GM19372 (cell line): ENCODE measurements at regions not wholly inside any gene's neighbourhood (a gene's known extent, or its start where the extent isn't known, plus 50 kb on each side); places are given as distances from the start of the nearest gene placed in this dataset.
"Not testable (repeated sequence)": the region's sequence is repeated elsewhere in the genome, so short reads cannot be mapped to it uniquely, and the experiment has no call there.

ENCODE experiments used
- ATAC-seq: cut with Tn5 transposase; IDR thresholded peaks from one replicate; pipeline ENCODE4 v1.9.1; 2021; ENCODE audit warnings: mild to moderate bottlenecking, low read depth, moderate library complexity; ENCODE audit not compliant: unreplicated experiment

GRCh38 chr2:8239531-8240088, 442.2 kb upstream of the ID2 start:
- ATAC-seq = no peak

GRCh38 chr2:8241317-8241716, 440.5 kb upstream of the ID2 start:
- ATAC-seq = no peak

GRCh38 chr2:8242739-8243138, 439.1 kb upstream of the ID2 start:
- ATAC-seq = no peak

GRCh38 chr2:8243748-8244400, 438.0 kb upstream of the ID2 start:
- no peak for ATAC-seq

DNA sequence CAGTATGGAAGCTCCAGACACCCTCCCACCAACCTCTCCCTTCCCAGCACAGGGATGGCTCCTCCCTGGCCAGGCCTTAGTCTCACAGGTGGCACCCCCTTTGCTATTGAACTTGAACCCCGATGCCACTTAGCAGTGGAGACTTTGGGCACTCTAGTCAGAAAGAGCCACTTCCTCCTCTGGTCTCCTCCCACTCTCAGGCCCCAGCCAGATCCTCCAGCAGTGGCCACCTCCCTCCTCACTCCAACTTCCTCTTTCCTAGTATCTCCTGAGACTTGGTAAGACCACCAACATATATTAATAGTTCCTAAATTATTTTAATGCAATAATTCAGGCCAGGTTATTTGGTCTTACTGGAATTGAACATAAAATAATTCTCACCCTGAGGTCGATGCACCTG, 437.2 kb upstream of the ID2 start:
- no peak for ATAC-seq

GRCh38 chr2:8246137-8246536, 435.7 kb upstream of the ID2 start:
- ATAC-seq = no peak

DNA sequence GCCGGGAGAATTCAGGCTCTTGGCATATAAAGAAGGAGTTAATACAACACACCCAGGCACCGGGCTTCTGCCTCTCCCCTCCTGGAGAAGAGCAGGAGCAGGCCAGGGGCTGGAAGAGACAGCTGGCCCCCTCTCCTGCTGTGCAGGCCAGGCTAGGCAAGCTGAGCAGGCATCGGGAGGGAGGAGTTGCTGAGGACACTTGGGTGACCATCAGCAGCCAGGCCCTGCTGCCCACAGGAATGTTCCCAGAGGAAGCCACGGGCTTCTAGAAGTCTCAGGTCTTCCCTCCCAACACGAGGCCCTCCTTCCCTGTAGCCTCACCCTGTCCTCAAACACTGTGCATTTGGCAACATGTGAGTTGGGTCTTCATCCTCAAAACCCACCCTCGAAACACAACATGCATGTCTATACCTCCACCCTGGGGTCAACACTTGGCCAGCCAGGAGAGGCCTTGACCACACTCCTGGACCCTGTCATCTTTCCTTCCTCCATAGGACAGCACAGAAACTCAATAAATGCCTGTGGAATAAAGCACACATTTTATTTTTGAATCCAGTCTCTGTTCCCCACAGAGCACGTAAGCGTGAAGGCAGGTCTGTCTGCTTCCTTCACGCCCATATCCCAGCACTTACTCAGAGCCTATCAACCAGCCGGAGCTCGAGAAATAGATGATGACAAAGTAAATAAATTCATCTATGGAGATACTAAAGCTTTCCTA, 433.8 kb upstream of the ID2 start:
- no peak for ATAC-seq

GRCh38 chr2:8248623-8248957, 433.3 kb upstream of the ID2 start:
- ATAC-seq = no peak

DNA sequence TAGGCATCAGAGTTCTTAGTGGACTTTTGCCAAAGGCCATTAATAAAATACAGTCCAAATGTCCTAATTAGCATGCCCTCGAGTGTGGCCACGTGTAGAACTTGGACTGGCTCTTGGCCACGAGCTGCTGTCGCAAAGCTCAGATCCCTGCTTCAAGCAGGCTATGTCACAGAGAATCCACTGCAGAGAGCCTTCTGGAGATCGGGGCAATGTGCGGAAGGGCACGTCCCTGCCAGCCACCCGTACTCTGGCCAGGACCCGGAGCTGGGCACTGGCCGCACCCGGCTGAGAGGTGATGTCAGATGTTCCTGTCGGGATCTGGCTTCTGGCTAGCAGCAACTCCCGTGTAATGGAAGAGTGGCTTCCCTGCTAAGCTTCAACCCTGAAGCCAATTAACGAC, 432.7 kb upstream of the ID2 start:
- no peak for ATAC-seq

- no peak for ATAC-seq
Observed at GRCh38 chr2:8249769-8250168, 432.1 kb upstream of the ID2 start.

GRCh38 chr2:8250290-8250689, 431.6 kb upstream of the ID2 start:
- not testable (repeated sequence) for ATAC-seq

- ATAC-seq = no peak
Observed at GRCh38 chr2:8251291-8251690, 430.6 kb upstream of the ID2 start.

GRCh38 chr2:8251856-8252255, 430.0 kb upstream of the ID2 start:
- no peak for ATAC-seq

DNA sequence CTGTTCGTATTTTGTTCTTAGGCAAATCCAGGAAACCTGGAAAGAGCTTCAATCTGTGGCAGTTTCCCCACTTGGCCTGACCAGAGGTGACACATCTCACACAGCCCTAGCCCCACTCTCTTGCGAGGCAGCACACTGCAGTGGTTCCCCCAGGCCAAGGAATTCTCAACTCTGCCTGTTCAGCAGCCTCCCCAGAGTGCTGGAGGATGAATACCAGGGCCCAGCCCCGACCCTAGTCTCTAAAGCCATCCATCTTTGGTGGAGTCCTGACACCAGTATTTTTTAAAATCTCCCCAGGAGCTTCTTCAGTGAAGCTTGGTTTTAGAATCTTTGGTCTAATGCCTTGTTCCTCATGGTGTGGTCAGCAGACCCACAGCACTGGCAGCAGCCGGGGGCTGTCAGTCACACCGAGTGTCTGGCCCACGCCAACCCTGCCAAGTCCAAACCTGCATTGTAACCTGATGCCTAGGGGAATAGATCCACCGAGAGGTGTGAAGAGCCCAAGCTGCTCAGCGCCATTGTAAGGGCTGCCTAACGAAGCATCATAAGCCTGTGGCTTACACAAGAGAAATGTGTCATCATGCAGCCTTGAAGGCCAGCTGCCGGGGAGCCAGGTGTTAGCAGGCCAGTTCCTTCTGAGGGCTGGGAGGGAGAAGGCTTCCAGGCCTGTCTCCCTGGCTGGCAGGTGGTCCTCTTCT, 428.7 kb upstream of the ID2 start:
- ATAC-seq = peak; percentile 76

GRCh38 chr2:8253781-8254180, 428.1 kb upstream of the ID2 start:
- no peak for ATAC-seq

DNA sequence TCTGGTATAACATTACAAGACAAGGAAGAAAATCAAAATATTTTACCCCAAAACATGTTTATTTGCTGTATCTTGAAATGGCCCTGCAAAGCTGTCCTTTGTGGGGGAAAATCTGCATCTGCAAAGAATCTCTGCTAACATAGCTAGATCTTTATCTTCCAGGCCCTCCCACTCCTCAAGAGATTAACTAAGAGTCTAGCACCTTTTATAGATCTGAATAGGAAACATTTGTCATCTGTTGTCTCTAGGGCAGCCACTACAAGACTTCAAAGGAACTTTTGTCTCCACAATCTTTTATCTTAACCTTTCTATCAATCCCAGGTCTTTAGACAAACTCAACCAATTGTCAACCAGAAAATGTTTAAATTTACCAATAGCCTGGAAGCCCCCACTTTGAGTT, 427.6 kb upstream of the ID2 start:
- not testable (repeated sequence) for ATAC-seq

- no peak for ATAC-seq
Observed at GRCh38 chr2:8254791-8255447, 426.9 kb upstream of the ID2 start.

GRCh38 chr2:8255448-8255800, 426.4 kb upstream of the ID2 start:
- ATAC-seq = no peak

DNA sequence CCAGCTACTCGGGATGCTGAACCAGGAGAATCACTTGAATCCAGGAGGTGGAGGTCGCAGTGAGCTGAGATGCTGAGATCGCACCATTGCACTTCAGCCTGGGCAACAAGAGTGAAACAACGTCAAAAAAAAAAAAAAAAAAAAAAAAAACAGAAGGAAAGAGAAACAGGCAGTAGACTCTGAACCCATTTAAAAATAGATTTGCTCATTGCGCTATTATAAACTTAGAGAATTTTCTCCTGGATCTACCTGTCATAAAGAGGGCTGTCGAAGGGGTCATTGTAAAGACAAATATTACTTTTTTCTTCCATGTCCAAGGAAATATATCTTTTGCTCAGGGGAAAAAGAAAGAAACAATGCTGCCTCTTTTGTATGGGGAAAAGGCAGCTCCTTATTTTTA, 425.0 kb upstream of the ID2 start:
- no peak for ATAC-seq

- no peak for ATAC-seq
Observed at GRCh38 chr2:8257502-8257901, 424.4 kb upstream of the ID2 start.

DNA sequence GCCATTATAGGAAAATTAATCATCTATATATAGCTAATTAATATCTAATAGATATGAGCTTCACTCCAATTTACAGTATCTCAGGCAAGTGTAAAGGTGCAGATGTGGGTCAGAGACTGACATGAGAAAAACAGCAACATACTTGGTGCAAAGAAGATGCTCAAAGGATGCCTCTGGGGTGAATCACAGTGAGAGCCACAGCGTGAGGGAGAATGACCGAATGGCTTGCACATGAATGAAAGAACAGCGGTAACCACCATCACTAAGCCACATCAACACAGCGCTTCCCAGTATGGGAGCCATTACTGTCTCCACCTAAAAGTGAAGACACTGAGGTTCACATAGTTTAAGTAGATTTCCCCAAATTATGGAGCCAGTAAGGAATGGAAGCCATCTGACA, 423.4 kb upstream of the ID2 start:
- ATAC-seq = no peak
